IMR-90 (cell line): ENCODE measurements at regions not wholly inside any gene's neighbourhood (a gene's known extent, or its start where the extent isn't known, plus 50 kb on each side); places are given as distances from the start of the nearest gene placed in this dataset.

Source experiments
- ATAC-seq: fragments of 200-7000 bp; cut with Tn5 transposase; 2 replicates; pipeline ENCODE4 v1.9.1; 2020; ENCODE audit warnings: low read depth, mild to moderate bottlenecking, moderate library complexity
- BruUV-seq: library from RNA; stranded (reverse); fragments of 400-500 nt; replicated peaks from 2 replicates; lab custom pipeline; 2021; lab: Mats Ljungman, UMichigan
- CTCF ChIA-PET: fragments of 300-600 bp; formaldehyde crosslinking; extraction: SDS; loops from one replicate; lab custom pipeline; 2021; ENCODE audit warnings: antibody characterized with exemption; lab: Yijun Ruan, JAX
- POLR2A ChIA-PET: fragments of 300-600 bp; sonication (Branson Sonifier 250); formaldehyde crosslinking; loops from one replicate; lab custom pipeline; 2022; ENCODE audit warnings: antibody characterized with exemption; ENCODE audit not compliant: unreplicated experiment; lab: Charles Lee
- DNase-seq: peaks from one replicate; pipeline ENCODE4 v3.0.0; 2013
- H2AFZ ChIP-seq: replicated peaks from 2 replicates; pipeline ENCODE3; 2013; ENCODE audit warnings: low read length, mild to moderate bottlenecking; ENCODE audit not compliant: poor library complexity
- H2AK5ac ChIP-seq: 2 replicates; pipeline ENCODE4 v1.6.1; 2013; ENCODE audit warnings: low read depth, low read length, inconsistent platforms
- H2AK9ac ChIP-seq: replicated peaks from 2 replicates; pipeline ENCODE3; 2013; ENCODE audit warnings: mild to moderate bottlenecking, low read depth, low read length, moderate library complexity; ENCODE audit not compliant: poor library complexity
- H2BK120ac ChIP-seq: 2 replicates; pipeline ENCODE4 v1.6.1; 2013; ENCODE audit warnings: low read depth, low read length, inconsistent platforms
- H2BK15ac ChIP-seq: 3 replicates; pipeline ENCODE4 v1.6.1; 2013; ENCODE audit warnings: low read depth, low read length, inconsistent platforms
- H2BK20ac ChIP-seq: 2 replicates; pipeline ENCODE4 v1.6.1; 2013; ENCODE audit warnings: low read depth, mild to moderate bottlenecking, inconsistent platforms, low read length, moderate library complexity
- H2BK5ac ChIP-seq: 2 replicates; pipeline ENCODE4 v1.6.1; 2013; ENCODE audit warnings: mild to moderate bottlenecking, low read depth, low read length, inconsistent platforms; ENCODE audit not compliant: poor library complexity, severe bottlenecking
- H3K14ac ChIP-seq: replicated peaks from 2 replicates; pipeline ENCODE4 v1.6.1; 2013; ENCODE audit warnings: low read depth, low read length, inconsistent platforms
- H3K18ac ChIP-seq: 2 replicates; pipeline ENCODE4 v1.6.1; 2013; ENCODE audit warnings: low read depth, low read length, control low read depth
- H3K23ac ChIP-seq: 2 replicates; pipeline ENCODE4 v1.6.1; 2013; ENCODE audit warnings: low read depth, low read length, inconsistent platforms
- H3K27ac ChIP-seq: 2 replicates; pipeline ENCODE4 v1.5.1; 2013; ENCODE audit warnings: mild to moderate bottlenecking, control low read depth, low read length; ENCODE audit not compliant: insufficient read depth
- H3K27me3 ChIP-seq: 2 replicates; pipeline ENCODE4 v1.6.1; 2013; ENCODE audit warnings: low read length; ENCODE audit not compliant: control insufficient read depth, insufficient read depth
- H3K36me3 ChIP-seq: 2 replicates; pipeline ENCODE4 v1.6.1; 2013; ENCODE audit warnings: low read length, mixed read lengths; ENCODE audit not compliant: control insufficient read depth, insufficient read depth
- H3K4ac ChIP-seq: 2 replicates; pipeline ENCODE4 v1.6.1; 2013; ENCODE audit warnings: low read depth, low read length, inconsistent platforms
- H3K4me1 ChIP-seq: 2 replicates; pipeline ENCODE4 v1.6.1; 2013; ENCODE audit warnings: low read length, mixed read lengths; ENCODE audit not compliant: control insufficient read depth, insufficient read depth
- H3K4me2 ChIP-seq: 2 replicates; pipeline ENCODE4 v1.6.1; 2013; ENCODE audit warnings: low read depth, mild to moderate bottlenecking, control low read depth, low read length, moderate library complexity
- H3K4me3 ChIP-seq: 2 replicates; pipeline ENCODE4 v1.5.1; 2013; ENCODE audit warnings: low read depth, mild to moderate bottlenecking, control low read depth, low read length, moderate library complexity; ENCODE audit not compliant: insufficient read depth
- H3K56ac ChIP-seq: 2 replicates; pipeline ENCODE4 v1.6.1; 2013; ENCODE audit warnings: low read length, inconsistent platforms; ENCODE audit not compliant: insufficient read depth; ENCODE audit errors: extremely low read depth
- H3K79me1 ChIP-seq, 2 experiments: 2 replicates each; pipeline ENCODE4 v1.6.1; 2013; ENCODE audit warnings: low read length in 2 of 2, inconsistent platforms in 1 of 2, low read depth in 1 of 2
- H3K9ac ChIP-seq: 2 replicates; pipeline ENCODE4 v1.6.1; 2013; ENCODE audit warnings: low read depth, low read length, control low read depth
- H3K9me1 ChIP-seq: 2 replicates; pipeline ENCODE4 v1.6.1; 2013; ENCODE audit warnings: low read length, inconsistent platforms; ENCODE audit not compliant: insufficient read depth
- H3K9me3 ChIP-seq: 2 replicates; pipeline ENCODE4 v1.6.1; 2013; ENCODE audit warnings: low read length; ENCODE audit not compliant: control insufficient read depth, insufficient read depth
- H4K20me1 ChIP-seq: 2 replicates; pipeline ENCODE4 v1.6.1; 2013; ENCODE audit warnings: low read length, inconsistent platforms; ENCODE audit not compliant: insufficient read depth
- H4K5ac ChIP-seq: 2 replicates; pipeline ENCODE4 v1.6.1; 2013; ENCODE audit warnings: mild to moderate bottlenecking, low read depth, low read length, control low read depth
- H4K8ac ChIP-seq, 2 experiments: 2 replicates each; pipeline ENCODE4 v1.6.1; 2013; ENCODE audit warnings: low read depth in 2 of 2, low read length in 2 of 2, control low read depth in 1 of 2, inconsistent platforms in 1 of 2
- H4K91ac ChIP-seq: 2 replicates; pipeline ENCODE4 v1.6.1; 2013; ENCODE audit warnings: low read depth, low read length, inconsistent platforms; ENCODE audit not compliant: insufficient read depth
- BHLHE40 ChIP-seq: fragments of 150-350 bp; IDR thresholded peaks from 2 replicates; pipeline ENCODE4 v1.6.1; 2016; ENCODE audit warnings: mild to moderate bottlenecking, low read depth, low read length
- CEBPB ChIP-seq: IDR thresholded peaks from 2 replicates; pipeline ENCODE4 v1.6.1; 2012; ENCODE audit warnings: low read depth, low read length, improper control_type of control experiment
- CHD1 ChIP-seq: IDR thresholded peaks from 2 replicates; pipeline ENCODE4 v1.6.1; 2012; ENCODE audit warnings: low read depth, low read length, improper control_type of control experiment
- CTCF ChIP-seq: conservative IDR thresholded peaks from 2 replicates; pipeline ENCODE4 v1.5.1; 2012; ENCODE audit warnings: mild to moderate bottlenecking, low read depth, low read length, improper control_type of control experiment
- ELK1 ChIP-seq: fragments of 150-350 bp; IDR thresholded peaks from 2 replicates; pipeline ENCODE4 v1.6.1; 2016; ENCODE audit warnings: low read depth, mild to moderate bottlenecking, low read length, moderate library complexity, borderline replicate concordance
- FOS ChIP-seq: fragments of 150-350 bp; IDR thresholded peaks from 2 replicates; pipeline ENCODE4 v1.6.1; 2016; ENCODE audit warnings: low read depth, low read length
- MAFK ChIP-seq: IDR thresholded peaks from 2 replicates; pipeline ENCODE4 v1.6.1; 2012; ENCODE audit warnings: low read depth, low read length, improper control_type of control experiment
- MXI1 ChIP-seq: IDR thresholded peaks from 2 replicates; pipeline ENCODE4 v1.6.1; 2012; ENCODE audit warnings: low read depth, mild to moderate bottlenecking, low read length, moderate library complexity, borderline replicate concordance
- NFE2L2 ChIP-seq: fragments of 150-350 bp; IDR thresholded peaks from 2 replicates; pipeline ENCODE4 v1.6.1; 2016; ENCODE audit warnings: low read depth, mild to moderate bottlenecking, low read length
- POLR2A ChIP-seq: IDR thresholded peaks from 2 replicates; pipeline ENCODE4 v1.6.1; 2012; ENCODE audit warnings: mild to moderate bottlenecking, low read depth, low read length
- RCOR1 ChIP-seq: IDR thresholded peaks from 2 replicates; pipeline ENCODE4 v1.6.1; 2012; ENCODE audit warnings: mild to moderate bottlenecking, low read length, improper control_type of control experiment; ENCODE audit not compliant: insufficient replicate concordance
- RFX5 ChIP-seq: IDR thresholded peaks from 2 replicates; pipeline ENCODE4 v1.8.0; 2012; ENCODE audit warnings: low read depth, mild to moderate bottlenecking, low read length, moderate library complexity
- USF2 ChIP-seq: fragments of 150-350 bp; IDR thresholded peaks from 2 replicates; pipeline ENCODE4 v1.6.1; 2017; ENCODE audit warnings: mild to moderate bottlenecking, antibody characterized with exemption, low read length, low read depth
- WGBS, 2 experiments: methylation state at CpG; one replicate each; pipeline versions ENCODE4 v1.1.5 to v1.1.7; 2013; ENCODE audit warnings: missing lambda C conversion rate in 2 of 2; ENCODE audit not compliant: insufficient read length in 1 of 2; ENCODE audit errors: extremely low coverage in 2 of 2; 5-methylcytosine and 5-hydroxymethylcytosine counted together
- dilution Hi-C: fragments of 300-500 bp; cut with HindIII; formaldehyde crosslinking; loops from one replicate; pipeline ENCODE4 v1.14.3; 2018; ENCODE audit warnings: low sequenced_read_pairs; ENCODE audit not compliant: unreplicated experiment
- in situ Hi-C: fragments of 300-500 bp; cut with MboI; formaldehyde crosslinking; loops from 3 replicates; pipeline ENCODE4 v1.14.3; 2019; ENCODE audit warnings: low sequenced_read_pairs, inconsistent platforms, mixed read lengths
- intact Hi-C: fragments of 100-400 bp; cut with micrococcal nuclease; formaldehyde crosslinking; loops from 2 replicates; pipeline ENCODE4 v1.10.0; 2022

- dilution Hi-C loops, result no loop called here
- no TSS peak for BruUV-seq
- Histone ChIP-seq H3K4me1 (no peaks in the 10 kb centered on the region), H2AK5ac (no peak overlapping the region), H4K5ac (no peak overlapping the region), H2AK9ac (no peak overlapping the region), H3K56ac (no peak overlapping the region), H3K27ac (no peak overlapping the region), H4K20me1 (no peaks in the 10 kb centered on the region), H3K4me2 (no peak overlapping the region), H2AFZ (no peak overlapping the region), H3K27me3 (peaks cover 12% of the 10 kb centered on the region), H2BK15ac (no peak overlapping the region), H3K23ac (no peak overlapping the region), H3K9me1 (no peaks in the 10 kb centered on the region), H3K9me3 (no peaks in the 10 kb centered on the region), H4K8ac (no peak overlapping the region), H3K79me1 (no peaks in the 10 kb centered on the region), H3K36me3 (no peaks in the 10 kb centered on the region), H2BK5ac (no peak overlapping the region), H4K91ac (no peak overlapping the region), H3K4me3 (no peak overlapping the region), H2BK20ac (no peak overlapping the region), H3K18ac (no peak overlapping the region), H2BK120ac (no peak overlapping the region), H3K9ac (no peak overlapping the region), H3K14ac (no peak overlapping the region), H3K4ac (no peak overlapping the region)
- ChIA-PET POLR2A (no interaction called here), CTCF (no interaction called here)
- in situ Hi-C loops, result no loop called here
- ATAC-seq (no peak), DNase-seq (no peak)
- intact Hi-C loops, result no loop called here
- WGBS, 2 experiments, result 63% methylated on average over 1 of the region's 5 CpGs; no CpG with 5 or more reads in 1 of the 2 experiments
- no peak for TF ChIP-seq FOS
- TF ChIP-seq RFX5, result no peak
- TF ChIP-seq ELK1, result no peak
- TF ChIP-seq CHD1, result no peak
- no peak for TF ChIP-seq MAFK
- TF ChIP-seq NFE2L2, result no peak
- no peak for TF ChIP-seq RCOR1
- TF ChIP-seq MXI1, result no peak
- TF ChIP-seq POLR2A, result no peak
- TF ChIP-seq USF2, result no peak
- no peak for TF ChIP-seq CTCF
- TF ChIP-seq CEBPB, result no peak
- TF ChIP-seq BHLHE40, result no peak
Measured at GRCh38 chr5:154565123-154565522, 87.1 kb upstream of the HAND1 start.
